ENCODE measurements at regions not wholly inside any gene's neighbourhood (a gene's known extent, or its start where the extent isn't known, plus 50 kb on each side); places are given as distances from the start of the nearest gene placed in this dataset.
"Not testable (repeated sequence)": the region's sequence is repeated elsewhere in the genome, so short reads cannot be mapped to it uniquely, and the experiment has no call there.

GRCh38 chr6:137969874-137970273 is 102.8 kb downstream of the TNFAIP3 start:
- DNase-seq (ENCODE audit: low read depth): no peak

DNA sequence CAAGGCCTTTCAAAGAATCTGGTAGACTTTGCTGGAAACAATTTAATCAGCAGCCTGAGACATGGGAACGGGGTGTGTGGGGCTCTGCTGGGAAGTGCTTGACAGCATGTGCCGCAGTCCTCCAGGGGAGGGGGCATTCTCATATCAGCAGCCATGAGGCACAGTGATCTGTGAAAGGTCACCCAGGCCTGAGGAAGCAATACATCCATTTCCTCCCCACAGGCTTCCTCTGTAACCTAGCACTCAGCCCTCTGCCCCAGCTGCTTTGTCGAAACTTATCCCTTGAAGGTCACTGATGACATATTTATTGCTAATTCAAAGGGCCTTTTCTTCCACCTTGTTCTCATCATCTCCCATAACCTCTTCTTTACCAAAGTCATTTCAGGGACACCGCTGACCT is 103.3 kb downstream of the TNFAIP3 start:
- DNase-seq (ENCODE audit: low read depth): no peak

GRCh38 chr6:137973201-137973600 is 106.1 kb downstream of the TNFAIP3 start:
- no peak for DNase-seq (ENCODE audit: low read depth)

GRCh38 chr6:137975188-137975940 is 108.3 kb downstream of the TNFAIP3 start:
- DNase-seq (ENCODE audit: low read depth): no peak

DNA sequence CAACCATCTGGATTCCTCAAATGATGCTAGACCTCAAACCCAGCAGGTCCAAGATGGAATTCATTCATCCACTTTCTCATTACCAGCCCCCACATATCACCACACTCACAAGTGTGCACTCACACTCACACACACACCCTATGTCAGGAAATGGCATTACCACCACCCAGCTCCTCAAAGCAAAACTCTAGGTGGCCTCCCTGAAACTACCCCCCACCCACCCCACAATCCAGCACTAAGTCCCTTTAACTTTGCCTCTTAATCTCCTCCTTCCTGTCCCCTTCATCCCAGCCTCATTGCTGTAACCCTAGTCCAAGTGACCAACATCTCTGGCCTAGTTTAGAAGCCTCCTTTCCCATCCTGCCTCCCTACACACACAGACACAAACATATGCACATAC is 109.4 kb downstream of the TNFAIP3 start:
- no peak for DNase-seq (ENCODE audit: low read depth)

DNA sequence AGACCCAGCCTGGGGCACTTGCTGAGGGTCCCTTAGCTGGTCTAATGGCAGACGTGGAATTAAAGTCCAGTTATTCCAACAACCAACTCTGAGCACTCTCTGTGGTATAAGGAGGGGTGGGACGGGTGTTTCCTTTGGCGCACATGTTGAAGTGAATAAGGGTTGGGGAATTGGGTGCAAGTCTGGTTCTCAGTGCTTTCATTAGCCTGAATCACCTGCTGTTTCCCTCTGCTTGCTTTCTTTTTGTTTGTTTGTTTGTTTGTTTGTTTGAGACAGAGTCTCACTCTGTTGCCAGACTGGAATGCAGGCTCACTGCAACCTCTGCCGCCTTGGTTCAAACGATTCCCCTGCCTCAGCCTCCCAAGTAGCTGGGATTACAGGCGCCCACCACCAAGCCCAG is 110.1 kb downstream of the TNFAIP3 start:
- DNase-seq (ENCODE audit: low read depth): no peak

DNA sequence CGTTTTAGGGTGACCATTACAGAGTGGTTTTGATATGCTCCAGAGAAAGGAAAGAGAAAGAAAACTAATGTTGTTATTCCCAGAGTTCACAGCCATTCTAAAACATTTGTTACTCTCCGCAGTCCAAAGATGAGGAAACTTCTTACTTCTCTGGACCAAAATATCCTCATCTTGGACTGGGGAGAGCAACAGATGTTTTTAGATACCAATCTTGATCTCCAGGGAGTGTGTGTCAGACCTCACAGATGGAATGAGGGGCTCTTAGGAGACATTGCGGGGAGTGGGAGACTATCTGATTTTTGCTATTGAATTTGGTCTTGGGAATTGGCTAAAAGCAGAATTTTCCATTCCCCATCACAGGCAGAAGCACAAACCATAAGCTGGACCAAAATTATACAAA is 110.8 kb downstream of the TNFAIP3 start:
- DNase-seq (ENCODE audit: low read depth): no peak

DNA sequence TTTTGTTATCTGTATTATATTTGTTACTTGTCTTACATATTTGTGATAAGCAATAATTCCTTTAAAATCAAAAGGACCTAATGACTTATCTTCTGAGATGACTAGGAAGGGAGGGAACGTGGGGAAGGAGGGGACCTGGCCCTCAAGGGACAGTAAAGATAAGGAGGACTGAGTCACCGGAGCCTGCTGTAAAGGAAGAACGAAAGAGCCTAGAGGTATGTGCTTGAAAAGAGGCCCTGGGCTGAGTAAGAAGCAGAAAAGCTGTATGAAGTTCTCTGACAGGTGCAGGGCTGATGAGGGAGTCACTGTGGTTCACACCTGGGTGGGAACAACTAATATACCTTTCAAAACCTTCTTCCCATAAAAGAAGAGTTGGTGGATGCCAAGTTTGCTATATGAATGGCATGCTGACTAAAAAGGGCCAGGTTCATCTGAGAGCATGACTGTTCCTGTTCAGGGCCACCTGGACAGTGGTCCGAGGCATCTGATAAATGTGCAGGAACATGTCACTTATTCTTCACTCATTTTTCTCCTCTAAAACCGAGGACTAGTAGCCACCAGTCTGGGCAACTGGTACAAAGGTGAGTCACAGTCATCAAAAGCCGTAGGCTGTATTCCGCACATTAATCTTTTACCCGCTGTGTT is 111.3 kb downstream of the TNFAIP3 start:
- peak; percentile 58 for DNase-seq (ENCODE audit: low read depth)

GRCh38 chr6:137979263-137979662 is 112.2 kb downstream of the TNFAIP3 start:
- not testable (repeated sequence) for DNase-seq (ENCODE audit: low read depth)

DNA sequence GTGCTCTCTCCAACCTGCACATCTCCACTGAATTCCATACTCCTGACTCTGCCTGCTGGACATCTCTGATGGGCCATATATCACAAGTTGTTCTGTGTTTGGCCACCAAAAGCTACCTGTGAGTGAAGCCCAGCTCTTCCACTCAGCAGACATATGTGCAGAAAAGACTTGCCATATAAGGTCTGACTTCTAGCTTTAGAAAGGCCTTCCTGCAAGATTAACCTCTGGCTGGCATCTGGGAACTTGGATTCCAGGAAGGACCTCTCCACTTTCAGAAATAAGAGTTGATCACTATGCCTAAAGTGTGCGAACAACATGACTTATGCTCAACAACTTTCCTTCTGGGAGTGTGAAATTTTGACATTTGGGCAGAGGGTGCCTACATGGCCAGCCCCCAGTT is 113.7 kb downstream of the TNFAIP3 start:
- no peak for DNase-seq (ENCODE audit: low read depth)

GRCh38 chr6:137981758-137982157 is 114.7 kb downstream of the TNFAIP3 start:
- DNase-seq (ENCODE audit: low read depth): no peak

DNA sequence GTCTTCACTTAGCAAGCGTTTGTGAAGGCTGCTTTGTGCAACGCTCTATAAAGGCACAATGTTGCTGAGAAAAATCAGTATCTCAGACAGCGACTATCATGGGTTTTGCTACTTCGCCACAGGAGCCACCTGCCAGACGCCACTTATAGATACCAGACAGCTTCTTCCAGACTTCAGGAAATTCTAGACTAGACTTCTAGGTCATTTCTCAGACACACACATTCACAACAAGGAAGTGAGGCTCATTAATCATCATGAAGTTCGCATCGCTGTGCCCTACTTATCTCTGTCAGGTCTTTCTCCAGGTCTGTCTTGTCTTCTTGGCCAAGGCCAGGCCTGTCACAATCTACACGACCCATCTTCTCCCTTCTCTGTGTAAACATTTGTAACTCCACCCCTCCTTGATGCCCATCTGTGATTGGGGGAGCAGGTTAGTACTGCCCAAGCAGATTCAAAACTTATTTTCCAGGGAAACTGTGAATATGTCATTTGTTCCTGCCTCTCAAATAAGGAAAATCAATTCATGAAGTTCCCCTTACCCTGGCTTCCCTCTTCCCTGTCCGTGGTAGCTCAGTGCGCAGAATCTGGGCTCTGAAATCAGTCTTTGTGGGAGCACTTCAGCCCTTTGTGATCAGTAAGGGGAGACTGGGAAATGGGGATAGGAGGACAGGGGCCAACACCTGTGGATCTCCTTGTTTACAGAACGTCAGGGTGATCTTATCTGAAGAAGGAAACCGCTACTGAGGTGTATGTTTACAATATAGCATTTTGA is 115.5 kb downstream of the TNFAIP3 start:
- no peak for DNase-seq (ENCODE audit: low read depth)

- no peak for DNase-seq (ENCODE audit: low read depth)
Observed at GRCh38 chr6:137983269-137983668, 116.2 kb downstream of the TNFAIP3 start.

DNA sequence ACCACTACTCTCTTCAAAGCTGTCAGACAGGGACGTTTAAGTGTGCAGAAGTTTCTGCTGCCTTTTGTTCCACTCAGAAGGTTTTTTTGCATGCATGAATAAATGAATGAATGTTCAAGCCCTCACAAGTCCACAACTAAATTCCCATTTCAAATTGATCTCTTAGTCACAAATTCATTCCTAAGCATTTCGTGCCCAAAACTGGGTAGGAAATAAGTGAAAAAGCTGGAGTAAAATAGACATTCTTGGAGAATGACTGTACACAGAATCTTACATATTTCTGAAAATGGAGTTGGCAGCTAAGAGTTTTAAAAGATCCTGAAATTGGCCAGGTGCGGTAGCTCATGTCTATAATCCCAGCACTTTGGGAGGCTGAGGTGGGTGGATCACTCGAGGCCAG is 117.6 kb downstream of the PERP start:
- DNase-seq (ENCODE audit: low read depth): no peak

- no peak for DNase-seq (ENCODE audit: low read depth)
Observed at GRCh38 chr6:137995371-137995770, 111.8 kb downstream of the PERP start.

GRCh38 chr6:137998461-137999019 is 108.7 kb downstream of the PERP start:
- DNase-seq (ENCODE audit: low read depth): no peak

- no peak for DNase-seq (ENCODE audit: low read depth)
Observed at GRCh38 chr6:137999815-138000214, 107.4 kb downstream of the PERP start.

DNA sequence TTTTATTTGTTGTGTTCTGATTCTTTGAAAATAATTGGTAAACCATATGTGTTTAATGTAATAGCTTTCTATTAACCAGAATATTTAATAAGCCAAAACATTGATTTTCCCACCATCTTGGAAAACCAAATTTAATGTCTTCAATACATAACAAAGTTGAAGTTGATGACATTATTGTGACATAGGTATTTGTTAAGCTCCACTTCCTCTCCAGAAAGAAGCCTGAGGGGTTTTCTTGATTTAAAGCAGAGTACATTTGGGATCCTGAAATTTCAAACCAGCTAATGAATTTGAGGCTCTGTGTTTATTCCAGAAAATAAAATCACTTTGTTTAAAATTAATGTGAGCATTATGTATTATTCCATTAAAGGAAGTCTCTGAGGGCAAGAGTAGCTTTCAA is 106.3 kb downstream of the PERP start:
- no peak for DNase-seq (ENCODE audit: low read depth)

- DNase-seq (ENCODE audit: low read depth): peak; percentile 42
Observed at GRCh38 chr6:138001750-138002349, 105.4 kb downstream of the PERP start.

GRCh38 chr6:138004430-138005287 is 102.6 kb downstream of the PERP start:
- peak; percentile 22 for DNase-seq (ENCODE audit: low read depth)

- DNase-seq (ENCODE audit: low read depth): no peak
Observed at GRCh38 chr6:138005846-138006245, 101.4 kb downstream of the PERP start.

Measured in Daoy (cell line).